ENCODE measurements at regions not wholly inside any gene's neighbourhood (a gene's known extent, or its start where the extent isn't known, plus 50 kb on each side); places are given as distances from the start of the nearest gene placed in this dataset.

DNA sequence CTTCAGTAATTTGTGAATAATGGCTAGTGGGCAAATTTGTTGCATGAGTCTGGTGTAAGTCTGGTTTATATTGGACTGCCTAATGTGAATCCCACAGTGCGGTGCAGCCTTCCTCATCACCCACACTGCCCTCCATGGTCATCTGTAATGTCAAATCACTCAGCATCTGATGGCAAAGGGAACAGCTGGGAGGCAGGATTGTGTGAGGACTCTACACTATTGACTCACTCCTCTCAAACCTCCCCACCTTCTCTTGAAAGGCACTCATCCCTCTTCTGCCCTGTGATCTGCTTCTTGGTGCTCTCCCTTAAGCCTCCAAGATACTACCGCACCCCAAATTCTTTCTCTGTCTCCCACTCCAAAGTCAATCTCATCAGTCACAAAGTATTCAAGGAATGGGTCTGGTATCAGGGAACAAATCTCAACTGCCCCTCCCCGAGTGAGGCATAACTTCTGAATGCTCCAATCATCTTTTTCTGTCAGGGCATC lies 146.0 kb upstream of the BEND6 start:
- TF ChIP-seq, protein P1, sequence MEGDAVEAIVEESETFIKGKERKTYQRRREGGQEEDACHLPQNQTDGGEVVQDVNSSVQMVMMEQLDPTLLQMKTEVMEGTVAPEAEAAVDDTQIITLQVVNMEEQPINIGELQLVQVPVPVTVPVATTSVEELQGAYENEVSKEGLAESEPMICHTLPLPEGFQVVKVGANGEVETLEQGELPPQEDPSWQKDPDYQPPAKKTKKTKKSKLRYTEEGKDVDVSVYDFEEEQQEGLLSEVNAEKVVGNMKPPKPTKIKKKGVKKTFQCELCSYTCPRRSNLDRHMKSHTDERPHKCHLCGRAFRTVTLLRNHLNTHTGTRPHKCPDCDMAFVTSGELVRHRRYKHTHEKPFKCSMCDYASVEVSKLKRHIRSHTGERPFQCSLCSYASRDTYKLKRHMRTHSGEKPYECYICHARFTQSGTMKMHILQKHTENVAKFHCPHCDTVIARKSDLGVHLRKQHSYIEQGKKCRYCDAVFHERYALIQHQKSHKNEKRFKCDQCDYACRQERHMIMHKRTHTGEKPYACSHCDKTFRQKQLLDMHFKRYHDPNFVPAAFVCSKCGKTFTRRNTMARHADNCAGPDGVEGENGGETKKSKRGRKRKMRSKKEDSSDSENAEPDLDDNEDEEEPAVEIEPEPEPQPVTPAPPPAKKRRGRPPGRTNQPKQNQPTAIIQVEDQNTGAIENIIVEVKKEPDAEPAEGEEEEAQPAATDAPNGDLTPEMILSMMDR (conservative IDR thresholded peaks at IDR 0.05 in 1 of 2, IDR thresholded peaks at IDR 0.05 in 1 of 2; ENCODE audit: extremely low read depth in 1 of 2, insufficient read depth in 1 of 2, low read depth in 1 of 2, low read length in 2 of 2): no peak
- no peak for TF ChIP-seq EZH2 (IDR thresholded peaks at IDR 0.05; ENCODE audit: borderline replicate concordance, low read length)
